Urothelium cell line (cell line): ENCODE measurements at regions not wholly inside any gene's neighbourhood (a gene's known extent, or its start where the extent isn't known, plus 50 kb on each side); places are given as distances from the start of the nearest gene placed in this dataset.
A peak's percentile ranks its signal among the peaks of the same experiment; 100 is the strongest.
"Not testable (repeated sequence)": the region's sequence is repeated elsewhere in the genome, so short reads cannot be mapped to it uniquely, and the experiment has no call there.

Experiments used
- DNase-seq: peaks from one replicate; pipeline ENCODE4 v3.0.0; 2011; ENCODE audit warnings: low spot score, mixed read lengths
- FAIRE-seq: peaks from 2 replicates; lab custom pipeline; 2011; peaks lifted over from hg19 to GRCh38; lab: Jason Lieb, UNC

- DNase-seq (no peak), FAIRE-seq (no peak)
These were observed 142.3 kb upstream of the RGPD4 start for GRCh38 chr2:107684421-107684820.

- FAIRE-seq: no peak
- no peak for DNase-seq
These were observed 141.2 kb upstream of the RGPD4 start for GRCh38 chr2:107685421-107685986.

GRCh38 chr2:107687073-107687472, 139.6 kb upstream of the RGPD4 start:
- no peak for DNase-seq
- no peak for FAIRE-seq

GRCh38 chr2:107688135-107688534, 138.6 kb upstream of the RGPD4 start:
- no peak for FAIRE-seq
- DNase-seq: no peak

DNA sequence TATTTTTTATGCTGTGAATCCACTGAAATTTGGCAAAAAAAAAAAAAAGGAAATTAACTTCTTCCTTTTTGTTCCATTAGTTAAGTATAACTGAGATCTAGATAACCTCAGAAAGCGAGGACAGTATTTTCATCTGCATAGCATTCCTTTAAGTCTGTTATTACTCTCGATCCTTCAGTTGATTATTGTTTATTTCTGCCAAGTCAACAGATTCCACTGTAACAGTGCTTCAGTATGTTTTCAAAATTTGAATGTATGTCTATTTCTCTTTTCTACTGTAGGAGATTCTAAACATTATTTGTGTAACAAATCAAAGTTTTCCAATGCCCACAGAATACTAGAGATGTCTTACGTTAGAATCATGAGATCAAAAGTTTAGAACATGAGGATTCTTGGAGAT, 133.1 kb upstream of the RGPD4 start:
- FAIRE-seq: no peak

GRCh38 chr2:107694667-107695066, 132.0 kb upstream of the RGPD4 start:
- FAIRE-seq (peak; percentile 100), DNase-seq (no peak)

More for the DNA sequence above, 133.1 kb upstream of the RGPD4 start:
- DNase-seq: no peak

DNA sequence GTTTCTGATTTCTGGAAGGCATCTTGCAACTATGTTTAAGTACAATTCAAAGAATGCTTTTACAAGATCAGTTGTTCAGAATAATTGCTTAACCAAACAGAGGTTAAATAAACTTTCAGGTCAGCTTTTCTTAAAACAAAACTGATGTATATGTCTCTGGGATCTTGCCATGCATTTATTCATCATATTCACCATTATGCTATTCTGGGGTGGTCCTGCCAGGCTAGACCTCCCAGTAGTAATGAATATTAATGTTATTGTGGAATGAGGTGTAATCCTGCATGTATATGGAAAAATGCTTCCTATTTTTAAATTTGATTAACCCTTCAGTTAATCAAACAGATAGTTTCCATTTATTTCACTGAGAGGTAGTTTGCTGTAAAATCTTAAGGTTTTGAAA, 129.3 kb upstream of the RGPD4 start:
- FAIRE-seq (no peak), DNase-seq (no peak)

GRCh38 chr2:107698861-107699260, 127.8 kb upstream of the RGPD4 start:
- FAIRE-seq (no peak), DNase-seq (no peak)

GRCh38 chr2:107700073-107700472, 126.6 kb upstream of the RGPD4 start:
- no peak for DNase-seq
- FAIRE-seq: no peak

DNA sequence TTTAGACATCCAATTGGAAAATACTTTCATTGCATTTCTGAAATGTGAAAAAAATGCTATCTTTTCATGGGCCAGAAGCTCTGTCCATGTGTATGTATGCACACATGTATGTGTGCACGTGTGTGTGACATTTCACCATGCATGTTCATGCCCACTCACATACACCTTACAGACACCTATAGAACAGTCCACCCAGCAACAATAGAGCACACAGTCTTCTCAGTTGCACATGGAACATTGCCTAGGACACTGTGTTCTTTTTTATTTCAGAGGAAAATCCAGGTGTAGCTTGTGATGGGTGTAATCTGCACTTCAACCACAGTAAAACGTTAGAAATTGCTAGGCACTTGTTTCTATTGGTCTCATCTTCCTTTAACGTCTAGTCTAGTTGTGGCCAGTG, 114.8 kb upstream of the RGPD4 start:
- FAIRE-seq (no peak), DNase-seq (no peak)

- FAIRE-seq (no peak), DNase-seq (no peak)
These were observed 113.8 kb upstream of the RGPD4 start for GRCh38 chr2:107712857-107713256.

DNA sequence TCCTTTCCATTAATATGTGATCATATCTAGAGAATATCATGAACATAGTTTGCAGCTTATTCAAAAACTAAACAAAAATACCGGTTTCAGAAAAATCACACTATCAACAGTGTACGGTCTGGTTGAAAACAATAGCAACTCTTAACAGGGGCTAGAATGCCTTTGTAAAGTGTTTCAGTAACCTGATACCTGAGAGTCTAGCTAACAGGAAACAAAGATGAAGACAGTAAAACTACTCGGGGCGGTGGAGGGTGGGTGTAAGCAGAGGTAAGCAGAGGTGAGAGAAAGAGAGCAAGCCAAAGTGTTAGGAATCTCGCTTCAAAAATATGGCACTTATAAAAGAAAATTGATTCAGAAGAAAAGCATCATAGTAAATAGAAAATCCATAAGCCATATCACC, 109.0 kb upstream of the RGPD4 start:
- DNase-seq (no peak), FAIRE-seq (no peak)

DNA sequence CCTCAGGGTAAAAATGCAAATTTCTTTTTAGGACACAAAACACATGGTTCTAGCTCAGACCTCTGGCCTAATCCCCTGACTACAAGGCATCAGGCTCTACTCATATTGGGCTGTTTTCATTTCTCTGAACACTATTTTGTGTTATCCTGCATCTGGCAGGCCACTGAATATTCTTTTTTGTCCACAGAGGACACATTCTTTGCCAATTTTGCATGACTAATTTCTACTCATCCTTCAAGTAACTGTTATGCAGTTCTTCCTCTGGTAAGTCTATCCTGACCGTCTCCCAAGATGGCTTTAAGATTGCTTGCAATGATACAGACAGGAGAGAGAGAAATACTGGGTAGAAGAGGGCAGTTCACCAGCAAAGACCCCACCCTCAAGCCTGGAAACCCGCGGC, 107.6 kb upstream of the RGPD4 start:
- DNase-seq (no peak), FAIRE-seq (no peak)

DNA sequence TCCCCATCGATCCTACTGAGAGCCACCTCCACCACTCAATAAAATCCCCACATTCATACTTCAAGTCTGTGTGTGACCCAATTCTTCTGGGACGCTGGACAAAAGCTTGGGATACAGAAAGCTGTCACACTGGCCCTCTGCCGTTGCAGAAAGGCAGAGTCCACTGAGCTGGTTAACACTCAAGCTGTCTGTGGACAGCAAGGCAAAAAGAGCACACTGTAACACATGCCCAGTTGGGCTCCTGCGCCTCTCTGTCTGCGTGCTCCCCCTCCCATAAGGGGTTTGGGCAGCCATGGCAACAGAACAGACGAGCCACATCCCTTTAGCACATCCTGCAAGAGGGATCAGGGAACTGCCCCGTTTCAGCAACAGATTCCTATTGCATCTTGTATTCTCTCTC, 106.9 kb upstream of the RGPD4 start:
- no peak for FAIRE-seq

GRCh38 chr2:107721178-107721577, 105.5 kb upstream of the RGPD4 start:
- DNase-seq: no peak
- no peak for FAIRE-seq

More for the DNA sequence above, 106.9 kb upstream of the RGPD4 start:
- no peak for DNase-seq

DNA sequence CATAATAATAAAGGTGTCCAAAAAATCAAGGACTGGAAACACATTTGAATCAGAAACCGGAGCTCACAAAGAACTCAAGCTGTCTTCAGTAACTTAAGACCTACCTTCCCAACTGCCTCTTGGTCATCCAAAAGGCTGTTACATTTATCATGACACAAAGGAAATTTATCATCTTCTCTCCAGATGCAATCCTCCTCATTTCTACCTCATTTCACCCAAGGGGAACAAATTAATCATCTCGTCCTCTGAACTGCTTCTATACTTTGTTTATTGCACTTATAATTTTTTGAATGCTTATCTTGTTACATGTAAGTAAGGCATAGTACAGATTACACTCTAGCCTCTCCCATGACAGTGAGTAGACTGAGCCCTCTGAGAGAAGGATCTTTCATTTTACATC, 105.1 kb upstream of the RGPD4 start:
- no peak for FAIRE-seq

GRCh38 chr2:107725824-107726223, 100.9 kb upstream of the RGPD4 start:
- not testable (repeated sequence) for FAIRE-seq

More for the DNA sequence above, 105.1 kb upstream of the RGPD4 start:
- no peak for DNase-seq

GRCh38 chr2:107727318-107727717, 99.4 kb upstream of the RGPD4 start:
- no peak for DNase-seq
- FAIRE-seq: no peak

More at GRCh38 chr2:107725824-107726223, 100.9 kb upstream of the RGPD4 start:
- not testable (repeated sequence) for DNase-seq

- FAIRE-seq: no peak
- DNase-seq: no peak
These were observed 98.1 kb upstream of the RGPD4 start for GRCh38 chr2:107728586-107728985.

DNA sequence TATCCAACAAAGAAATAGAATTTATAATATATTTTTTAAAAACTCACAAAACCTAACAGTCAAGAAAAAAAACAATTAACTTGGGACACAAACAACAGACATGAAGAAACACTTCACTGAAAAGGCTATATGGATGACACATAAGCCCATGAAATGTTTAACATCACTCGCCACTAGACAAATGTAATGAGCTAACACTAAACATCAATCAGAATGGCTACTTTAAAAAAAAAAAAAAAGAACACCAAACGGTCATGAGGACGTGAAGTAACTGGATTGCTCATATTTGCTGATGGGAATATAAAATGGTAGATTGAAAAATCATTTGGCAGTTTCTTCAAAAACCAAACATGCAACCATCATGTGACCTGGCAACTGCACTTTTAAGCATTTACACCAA, 97.3 kb upstream of the RGPD4 start:
- FAIRE-seq (no peak), DNase-seq (no peak)

- peak; percentile 10 for DNase-seq
- FAIRE-seq: peak; percentile 50
These were observed 95.8 kb upstream of the RGPD4 start for GRCh38 chr2:107730898-107731297.

- FAIRE-seq (no peak), DNase-seq (no peak)
These were observed 95.3 kb upstream of the RGPD4 start for GRCh38 chr2:107731435-107731834.

DNA sequence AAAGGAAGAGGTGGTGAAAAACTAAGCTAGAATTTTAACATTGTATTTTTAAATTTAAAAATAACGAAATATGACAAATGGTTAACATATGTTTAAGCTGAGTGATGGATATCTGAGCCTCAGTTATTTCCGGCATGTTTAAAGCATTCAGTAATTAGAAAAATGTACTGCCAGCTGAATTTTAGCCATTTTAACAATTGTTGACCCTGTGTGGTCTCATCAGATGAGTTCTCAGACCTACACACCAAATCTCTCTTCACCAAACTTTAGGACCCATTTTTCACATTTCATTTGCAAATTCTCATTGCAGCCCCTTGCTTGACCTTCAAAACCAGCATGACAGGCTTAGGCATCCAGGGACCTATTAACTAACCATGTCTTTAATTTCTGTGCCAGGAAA, 91.5 kb upstream of the RGPD4 start:
- FAIRE-seq (no peak), DNase-seq (no peak)
